Adrenal gland (tissue), 5 donors: ENCODE measurements at regions not wholly inside any gene's neighbourhood (a gene's known extent, or its start where the extent isn't known, plus 50 kb on each side); places are given as distances from the start of the nearest gene placed in this dataset.

ENCODE experiments used
- POLR2A ChIP-seq, 2 donors: fragments of 450-650 bp; IDR thresholded peaks; one replicate each; pipeline ENCODE4 v1.6.1; 2017; ENCODE audit warnings: antibody characterized with exemption in 2 of 2, mild to moderate bottlenecking in 2 of 2, moderate library complexity in 1 of 2
- TF ChIP-seq, protein P1 (sequence below), 6 experiments: fragments of 450-650 bp in 4 of 6; fragments of 200-600 bp in 2 of 6; sonication (generic) in 1 of 6; IDR thresholded peaks; 1 replicate in 5 of 6; 2 replicates in 1 of 6; pipeline versions ENCODE4 v1.5.1 to v1.8.0; 2016 to 2021; ENCODE audit warnings: antibody characterized with exemption in 6 of 6, mild to moderate bottlenecking in 2 of 6, moderate library complexity in 1 of 6
- donor health status: DM: no; HTN: no; CAD: no.

DNA sequence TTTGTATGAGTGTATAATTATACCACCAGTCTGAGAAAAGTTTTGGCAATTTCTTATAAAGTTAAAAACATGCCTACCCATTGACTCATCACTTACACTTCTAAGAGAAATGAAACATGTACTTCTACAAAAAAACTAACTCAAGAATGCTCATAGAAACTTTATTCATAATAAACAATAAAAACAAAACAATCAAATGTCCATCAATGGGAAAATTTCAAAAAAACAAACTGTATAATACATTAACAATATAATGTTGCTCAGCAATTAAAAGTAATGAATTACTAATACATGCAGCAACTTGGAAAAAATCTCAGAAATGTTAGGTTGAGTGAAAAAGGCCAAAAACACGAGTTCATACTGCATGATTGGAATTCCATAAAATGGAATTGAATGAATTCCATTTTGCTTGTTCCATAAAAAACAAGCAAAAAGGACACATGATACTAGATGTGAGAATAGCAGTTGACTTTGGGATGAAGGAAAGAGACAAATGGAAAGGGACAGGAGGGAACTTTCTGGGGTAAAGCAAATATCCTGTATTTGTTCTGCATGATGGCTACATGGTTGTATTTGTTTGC lies 726.6 kb downstream of the RFPL4B start:
- no peak for TF ChIP-seq POLR2A (IDR thresholded peaks at IDR 0.05)
- TF ChIP-seq, protein P1, sequence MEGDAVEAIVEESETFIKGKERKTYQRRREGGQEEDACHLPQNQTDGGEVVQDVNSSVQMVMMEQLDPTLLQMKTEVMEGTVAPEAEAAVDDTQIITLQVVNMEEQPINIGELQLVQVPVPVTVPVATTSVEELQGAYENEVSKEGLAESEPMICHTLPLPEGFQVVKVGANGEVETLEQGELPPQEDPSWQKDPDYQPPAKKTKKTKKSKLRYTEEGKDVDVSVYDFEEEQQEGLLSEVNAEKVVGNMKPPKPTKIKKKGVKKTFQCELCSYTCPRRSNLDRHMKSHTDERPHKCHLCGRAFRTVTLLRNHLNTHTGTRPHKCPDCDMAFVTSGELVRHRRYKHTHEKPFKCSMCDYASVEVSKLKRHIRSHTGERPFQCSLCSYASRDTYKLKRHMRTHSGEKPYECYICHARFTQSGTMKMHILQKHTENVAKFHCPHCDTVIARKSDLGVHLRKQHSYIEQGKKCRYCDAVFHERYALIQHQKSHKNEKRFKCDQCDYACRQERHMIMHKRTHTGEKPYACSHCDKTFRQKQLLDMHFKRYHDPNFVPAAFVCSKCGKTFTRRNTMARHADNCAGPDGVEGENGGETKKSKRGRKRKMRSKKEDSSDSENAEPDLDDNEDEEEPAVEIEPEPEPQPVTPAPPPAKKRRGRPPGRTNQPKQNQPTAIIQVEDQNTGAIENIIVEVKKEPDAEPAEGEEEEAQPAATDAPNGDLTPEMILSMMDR (IDR thresholded peaks at IDR 0.05), result no peak
